ENCODE measurements at regions not wholly inside any gene's neighbourhood (a gene's known extent, or its start where the extent isn't known, plus 50 kb on each side); places are given as distances from the start of the nearest gene placed in this dataset.
A peak's percentile ranks its signal among the peaks of the same experiment; 100 is the strongest.

GRCh38 chr6:164230259-164230658 is 815.7 kb downstream of the QKI start:
- no peak for DNase-seq (ENCODE audit: low spot score)

- DNase-seq (ENCODE audit: low spot score) = no peak
These were observed 815.2 kb downstream of the QKI start for GRCh38 chr6:164229716-164230115.

GRCh38 chr6:164227952-164228522 is 813.5 kb downstream of the QKI start:
- no peak for DNase-seq (ENCODE audit: low spot score)

GRCh38 chr6:164216839-164217238 is 802.3 kb downstream of the QKI start:
- DNase-seq (ENCODE audit: low spot score) = no peak

GRCh38 chr6:164216368-164216767 is 801.9 kb downstream of the QKI start:
- DNase-seq (ENCODE audit: low spot score) = no peak

- DNase-seq (ENCODE audit: low spot score) = no peak
These were observed 799.5 kb downstream of the QKI start for GRCh38 chr6:164214066-164214465.

GRCh38 chr6:164211254-164211653 is 796.7 kb downstream of the QKI start:
- no peak for DNase-seq (ENCODE audit: low spot score)

- no peak for DNase-seq (ENCODE audit: low spot score)
These were observed 796.3 kb downstream of the QKI start for GRCh38 chr6:164210783-164211182.

- no peak for DNase-seq (ENCODE audit: low spot score)
These were observed 795.8 kb downstream of the QKI start for GRCh38 chr6:164210323-164210722.

GRCh38 chr6:164208371-164208770 is 793.9 kb downstream of the QKI start:
- peak; percentile 47 for DNase-seq (ENCODE audit: low spot score)

- no peak for DNase-seq (ENCODE audit: low spot score)
These were observed 792.4 kb downstream of the QKI start for GRCh38 chr6:164206807-164207423.

- DNase-seq (ENCODE audit: low spot score) = peak; percentile 14
These were observed 785.6 kb downstream of the QKI start for GRCh38 chr6:164200071-164200470.

- DNase-seq (ENCODE audit: low spot score) = no peak
These were observed 781.4 kb downstream of the QKI start for GRCh38 chr6:164195942-164196281.

- DNase-seq (ENCODE audit: low spot score) = no peak
These were observed 780.9 kb downstream of the QKI start for GRCh38 chr6:164195278-164195941.

- no peak for DNase-seq (ENCODE audit: low spot score)
These were observed 774.3 kb downstream of the QKI start for GRCh38 chr6:164188861-164189260.

GRCh38 chr6:164185471-164185871 is 771.0 kb downstream of the QKI start:
- no peak for DNase-seq (ENCODE audit: low spot score)

- DNase-seq (ENCODE audit: low spot score) = no peak
These were observed 769.9 kb downstream of the QKI start for GRCh38 chr6:164184410-164184809.

GRCh38 chr6:164183556-164184123 is 769.1 kb downstream of the QKI start:
- DNase-seq (ENCODE audit: low spot score) = no peak

GRCh38 chr6:164178679-164179332 is 764.3 kb downstream of the QKI start:
- no peak for DNase-seq (ENCODE audit: low spot score)

- no peak for DNase-seq (ENCODE audit: low spot score)
These were observed 754.8 kb downstream of the QKI start for GRCh38 chr6:164169355-164169754.

GRCh38 chr6:164168595-164168994 is 754.1 kb downstream of the QKI start:
- no peak for DNase-seq (ENCODE audit: low spot score)

GRCh38 chr6:164167873-164168405 is 753.4 kb downstream of the QKI start:
- no peak for DNase-seq (ENCODE audit: low spot score)
